K562 (cell line): ENCODE measurements at regions not wholly inside any gene's neighbourhood (a gene's known extent, or its start where the extent isn't known, plus 50 kb on each side); places are given as distances from the start of the nearest gene placed in this dataset.

ENCODE experiments used
- ATAC-seq: fragments of 200-7000 bp; cut with Tn5 transposase; 3 replicates; pipeline ENCODE4 v1.9.1; 2020; ENCODE audit warnings: moderate library complexity
- BruUV-seq: library from RNA; stranded (reverse); fragments of 400-500 nt; replicated peaks from 2 replicates; lab custom pipeline; 2021; lab: Mats Ljungman, UMichigan
- CTCF ChIA-PET: fragments of 300-600 bp; formaldehyde crosslinking; extraction: SDS; loops from one replicate; lab custom pipeline; 2021; ENCODE audit warnings: low intra/inter-chr PET ratio; lab: Yijun Ruan, JAX
- POLR2A ChIA-PET: fragments of 300-600, 350-650 bp; sonication (Branson Sonifier 250); formaldehyde crosslinking; extraction: SDS; loops from one replicate; lab custom pipeline; 2021; ENCODE audit warnings: antibody characterized with exemption, inconsistent platforms; lab: Yijun Ruan, JAX
- DNase-seq, 4 experiments: peaks; one replicate each; pipeline versions ENCODE4 v3.0.0 to v3.0.0-alpha.2; 2011 to 2018; ENCODE audit warnings: low spot score in 3 of 4, mixed read lengths in 3 of 4; ENCODE audit errors: extremely low read depth in 1 of 4
- FAIRE-seq: peaks from 2 replicates; lab custom pipeline; 2011; peaks lifted over from hg19 to GRCh38; lab: Jason Lieb, UNC
- H2AFZ ChIP-seq: 2 replicates; pipeline ENCODE4 v1.6.0; 2011; ENCODE audit warnings: low read depth, low read length, control low read depth, inconsistent platforms
- H3K27ac ChIP-seq: fragments of 200-600 bp; 3 replicates; pipeline ENCODE4 v1.8.0; 2011; ENCODE audit warnings: low read depth, mild to moderate bottlenecking, control low read depth, inconsistent platforms, low read length, moderate library complexity, mixed read lengths; ENCODE audit errors: extremely low read depth
- H3K27me3 ChIP-seq, 2 experiments: fragments of 300-600 bp in 1 of 2; 2 replicates in 1 of 2; 3 replicates in 1 of 2; pipeline versions ENCODE4 v1.6.0 to v1.8.0; 2011; ENCODE audit warnings: inconsistent platforms in 2 of 2, low read length in 2 of 2, mild to moderate bottlenecking in 1 of 2, mixed read lengths in 1 of 2, moderate library complexity in 1 of 2; ENCODE audit not compliant: control insufficient read depth in 2 of 2, insufficient read depth in 2 of 2
- H3K36me3 ChIP-seq: fragments of 300-600 bp; 3 replicates; pipeline ENCODE4 v1.8.0; 2011; ENCODE audit warnings: mild to moderate bottlenecking, low read length, inconsistent platforms; ENCODE audit not compliant: control insufficient read depth, insufficient read depth
- H3K4me1 ChIP-seq, 2 experiments: fragments of 200-600 bp in 1 of 2; replicated peaks in 1 of 2; 2 replicates in 1 of 2; 3 replicates in 1 of 2; pipeline versions ENCODE4 v1.5.1 to v1.8.0; 2011; ENCODE audit warnings: inconsistent platforms in 2 of 2, low read length in 2 of 2, mild to moderate bottlenecking in 1 of 2, mixed read lengths in 1 of 2, moderate library complexity in 1 of 2; ENCODE audit not compliant: control insufficient read depth in 2 of 2, insufficient read depth in 2 of 2
- H3K4me2 ChIP-seq: 2 replicates; pipeline ENCODE4 v1.6.1; 2011; ENCODE audit warnings: low read length, control low read depth, inconsistent platforms, mixed read lengths; ENCODE audit not compliant: insufficient read depth
- H3K4me3 ChIP-seq: fragments of 200-600 bp; sonication (generic), shearing (Covaris generic); 2 replicates; pipeline ENCODE4 v1.5.1; 2016; ENCODE audit warnings: control low read depth, inconsistent platforms
- H3K79me2 ChIP-seq: fragments of 200-600 bp; 3 replicates; pipeline ENCODE4 v1.8.0; 2011; ENCODE audit warnings: low read length, inconsistent platforms; ENCODE audit not compliant: control insufficient read depth, insufficient read depth
- H3K9ac ChIP-seq, 2 experiments: 2 replicates each; pipeline versions ENCODE4 v1.6.0 to v1.6.1; 2011; ENCODE audit warnings: low read depth in 2 of 2, low read length in 2 of 2, control low read depth in 1 of 2, inconsistent platforms in 1 of 2, mild to moderate bottlenecking in 1 of 2, mixed read lengths in 1 of 2; ENCODE audit not compliant: insufficient read depth in 1 of 2
- H3K9me1 ChIP-seq: one replicate; pipeline ENCODE4 v1.6.0; 2011; ENCODE audit warnings: inconsistent platforms, mild to moderate bottlenecking, low read length, moderate library complexity; ENCODE audit not compliant: control insufficient read depth, insufficient read depth
- H3K9me3 ChIP-seq: replicated peaks from 2 replicates; pipeline ENCODE4 v1.5.1; 2011; ENCODE audit warnings: low read depth, low read length, inconsistent platforms; ENCODE audit not compliant: control insufficient read depth, insufficient read depth
- H4K20me1 ChIP-seq: replicated peaks from 2 replicates; pipeline ENCODE4 v1.6.1; 2011; ENCODE audit warnings: low read length, inconsistent platforms, mixed read lengths; ENCODE audit not compliant: control insufficient read depth, insufficient read depth
- SIX5 ChIP-seq, 2 experiments: IDR thresholded peaks; 2 replicates each; pipeline ENCODE4 v1.6.1; 2011; ENCODE audit warnings: low read length in 2 of 2, borderline replicate concordance in 1 of 2, low read depth in 1 of 2, mild to moderate bottlenecking in 1 of 2, moderate library complexity in 1 of 2; ENCODE audit not compliant: insufficient read depth in 1 of 2
- WGBS: fragments of 100-300 bp; shearing (Covaris generic); methylation state at CpG from one replicate; pipeline ENCODE4 v1.1.6; 2016; ENCODE audit warnings: low coverage, mixed read lengths; ENCODE audit not compliant: insufficient coverage; ENCODE audit errors: missing lambda C conversion rate; 5-methylcytosine and 5-hydroxymethylcytosine counted together
- in situ Hi-C: fragments of 300-500 bp; cut with MboI; formaldehyde crosslinking; loops from 4 replicates; pipeline ENCODE4 v1.15.0; 2018; ENCODE audit warnings: inconsistent platforms, mixed read lengths
- intact Hi-C: fragments of 100-400 bp; cut with micrococcal nuclease; formaldehyde crosslinking; loops from 2 replicates; pipeline ENCODE4 v1.14.2; 2022
- TF ChIP-seq, protein P1 (sequence below): fragments of 250-450 bp; sonication (Bioruptor Pico); IDR thresholded peaks from 2 replicates; pipeline ENCODE4 v1.4.0; 2020
- TF ChIP-seq, protein P2 (sequence below): fragments of 250-450 bp; sonication (Bioruptor Pico); IDR thresholded peaks from 2 replicates; pipeline ENCODE4 v1.9.0; 2021; ENCODE audit warnings: mild to moderate bottlenecking
- TF ChIP-seq, protein P3 (sequence below): sonication (generic); formaldehyde crosslinking; IDR thresholded peaks from 2 replicates; pipeline ENCODE4 v1.9.0; 2022; ENCODE audit warnings: mild to moderate bottlenecking, missing genetic modification reagents

DNA sequence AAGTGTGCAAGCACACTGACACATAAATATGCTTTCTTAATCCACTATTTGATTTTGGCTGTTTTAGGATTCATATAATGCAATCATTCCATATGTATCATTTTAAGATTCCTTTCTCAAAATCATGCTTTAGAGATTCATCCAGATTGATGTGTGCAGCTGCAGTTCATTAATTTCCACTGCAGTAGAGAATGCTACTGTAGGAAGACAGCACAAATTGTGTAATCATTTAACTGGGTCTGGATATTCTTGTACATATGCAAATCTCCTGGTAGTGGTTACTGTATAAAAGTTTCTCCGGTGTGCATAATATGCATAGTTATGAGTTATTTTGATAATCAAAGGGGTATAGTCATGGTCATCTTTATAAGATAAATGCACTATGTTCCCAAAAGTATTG, 502.5 kb upstream of the ACVR2A start:
- Histone ChIP-seq H3K9ac (no peak overlapping the region), H3K4me1 (no peaks in the 10 kb centered on the region), H3K9me1 (no peaks in the 10 kb centered on the region), H4K20me1 (no peaks in the 10 kb centered on the region), H3K79me2 (no peaks in the 10 kb centered on the region)
- BruUV-seq, result no TSS peak
- DNase-seq, result no peak
- intact Hi-C loops, result no loop called here
- TF ChIP-seq, protein P1, sequence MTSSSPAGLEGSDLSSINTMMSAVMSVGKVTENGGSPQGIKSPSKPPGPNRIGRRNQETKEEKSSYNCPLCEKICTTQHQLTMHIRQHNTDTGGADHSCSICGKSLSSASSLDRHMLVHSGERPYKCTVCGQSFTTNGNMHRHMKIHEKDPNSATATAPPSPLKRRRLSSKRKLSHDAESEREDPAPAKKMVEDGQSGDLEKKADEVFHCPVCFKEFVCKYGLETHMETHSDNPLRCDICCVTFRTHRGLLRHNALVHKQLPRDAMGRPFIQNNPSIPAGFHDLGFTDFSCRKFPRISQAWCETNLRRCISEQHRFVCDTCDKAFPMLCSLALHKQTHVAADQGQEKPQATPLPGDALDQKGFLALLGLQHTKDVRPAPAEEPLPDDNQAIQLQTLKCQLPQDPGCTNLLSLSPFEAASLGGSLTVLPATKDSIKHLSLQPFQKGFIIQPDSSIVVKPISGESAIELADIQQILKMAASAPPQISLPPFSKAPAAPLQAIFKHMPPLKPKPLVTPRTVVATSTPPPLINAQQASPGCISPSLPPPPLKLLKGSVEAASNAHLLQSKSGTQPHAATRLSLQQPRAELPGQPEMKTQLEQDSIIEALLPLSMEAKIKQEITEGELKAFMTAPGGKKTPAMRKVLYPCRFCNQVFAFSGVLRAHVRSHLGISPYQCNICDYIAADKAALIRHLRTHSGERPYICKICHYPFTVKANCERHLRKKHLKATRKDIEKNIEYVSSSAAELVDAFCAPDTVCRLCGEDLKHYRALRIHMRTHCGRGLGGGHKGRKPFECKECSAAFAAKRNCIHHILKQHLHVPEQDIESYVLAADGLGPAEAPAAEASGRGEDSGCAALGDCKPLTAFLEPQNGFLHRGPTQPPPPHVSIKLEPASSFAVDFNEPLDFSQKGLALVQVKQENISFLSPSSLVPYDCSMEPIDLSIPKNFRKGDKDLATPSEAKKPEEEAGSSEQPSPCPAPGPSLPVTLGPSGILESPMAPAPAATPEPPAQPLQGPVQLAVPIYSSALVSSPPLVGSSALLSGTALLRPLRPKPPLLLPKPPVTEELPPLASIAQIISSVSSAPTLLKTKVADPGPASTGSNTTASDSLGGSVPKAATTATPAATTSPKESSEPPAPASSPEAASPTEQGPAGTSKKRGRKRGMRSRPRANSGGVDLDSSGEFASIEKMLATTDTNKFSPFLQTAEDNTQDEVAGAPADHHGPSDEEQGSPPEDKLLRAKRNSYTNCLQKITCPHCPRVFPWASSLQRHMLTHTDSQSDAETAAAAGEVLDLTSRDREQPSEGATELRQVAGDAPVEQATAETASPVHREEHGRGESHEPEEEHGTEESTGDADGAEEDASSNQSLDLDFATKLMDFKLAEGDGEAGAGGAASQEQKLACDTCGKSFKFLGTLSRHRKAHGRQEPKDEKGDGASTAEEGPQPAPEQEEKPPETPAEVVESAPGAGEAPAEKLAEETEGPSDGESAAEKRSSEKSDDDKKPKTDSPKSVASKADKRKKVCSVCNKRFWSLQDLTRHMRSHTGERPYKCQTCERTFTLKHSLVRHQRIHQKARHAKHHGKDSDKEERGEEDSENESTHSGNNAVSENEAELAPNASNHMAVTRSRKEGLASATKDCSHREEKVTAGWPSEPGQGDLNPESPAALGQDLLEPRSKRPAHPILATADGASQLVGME, result no peak
- no peak for TF ChIP-seq SIX5 (IDR thresholded peaks at IDR 0.05; ENCODE audit: borderline replicate concordance in 1 of 2, insufficient read depth in 1 of 2, low read depth in 1 of 2, low read length in 2 of 2)
- TF ChIP-seq, protein P2, sequence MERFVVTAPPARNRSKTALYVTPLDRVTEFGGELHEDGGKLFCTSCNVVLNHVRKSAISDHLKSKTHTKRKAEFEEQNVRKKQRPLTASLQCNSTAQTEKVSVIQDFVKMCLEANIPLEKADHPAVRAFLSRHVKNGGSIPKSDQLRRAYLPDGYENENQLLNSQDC, result no peak
- TF ChIP-seq, protein P3, sequence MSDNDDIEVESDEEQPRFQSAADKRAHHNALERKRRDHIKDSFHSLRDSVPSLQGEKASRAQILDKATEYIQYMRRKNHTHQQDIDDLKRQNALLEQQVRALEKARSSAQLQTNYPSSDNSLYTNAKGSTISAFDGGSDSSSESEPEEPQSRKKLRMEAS (CRISPR knock-in tag), result no peak
- TF ChIP-seq, all 486 proteins: peak for 0
- ChIA-PET CTCF (no interaction called here), POLR2A (no interaction called here)
- ATAC-seq (no peak), FAIRE-seq (no peak)
- H2AFZ ChIP-seq, result no peak overlapping the region
- H3K9me3 ChIP-seq, result no peaks in the 10 kb centered on the region; the same call in 1 of the 2 replicates
- H3K27me3 ChIP-seq, result no peaks in the 10 kb centered on the region
- H3K4me3 ChIP-seq, result no peak overlapping the region
- in situ Hi-C loops, result no loop called here
- no peak overlapping the region for H3K27ac ChIP-seq
- H3K4me2 ChIP-seq, result no peak overlapping the region
- WGBS, result 7% methylated on average over 1 of the region's 1 CpG
- no peaks in the 10 kb centered on the region for H3K36me3 ChIP-seq
